Liver (tissue), 3 donors: ENCODE measurements at regions not wholly inside any gene's neighbourhood (a gene's known extent, or its start where the extent isn't known, plus 50 kb on each side); places are given as distances from the start of the nearest gene placed in this dataset.

Source experiments
- ATF3 ChIP-seq: IDR thresholded peaks from 2 replicates; pipeline ENCODE4 v1.6.1; 2016; ENCODE audit warnings: antibody characterized with exemption
- CTCF ChIP-seq: fragments of 150-350 bp; IDR thresholded peaks from 2 replicates; pipeline ENCODE4 v1.5.1; 2017; ENCODE audit warnings: improper control_type of control experiment, low read depth, low read length; ENCODE audit not compliant: missing input control
- FOXA1 ChIP-seq: IDR thresholded peaks from 2 replicates; pipeline ENCODE4 v1.6.1; 2016; ENCODE audit warnings: antibody characterized with exemption
- MAX ChIP-seq: IDR thresholded peaks from 2 replicates; pipeline ENCODE4 v1.6.1; 2016; ENCODE audit warnings: antibody characterized with exemption
- RAD21 ChIP-seq, 2 donors: IDR thresholded peaks; 2 replicates each; pipeline ENCODE4 v1.6.1; 2016; ENCODE audit warnings: antibody characterized with exemption in 2 of 2, mild to moderate bottlenecking in 2 of 2
- REST ChIP-seq: IDR thresholded peaks from 2 replicates; pipeline ENCODE4 v1.6.1; 2016; ENCODE audit warnings: antibody characterized with exemption, mild to moderate bottlenecking
- RXRA ChIP-seq, 2 donors: IDR thresholded peaks; 2 replicates each; pipeline ENCODE4 v1.6.1; 2017 to 2018; ENCODE audit warnings: antibody characterized with exemption in 2 of 2, mild to moderate bottlenecking in 1 of 2
- TAF1 ChIP-seq: conservative IDR thresholded peaks from 2 replicates; pipeline ENCODE4 v1.6.1; 2016; ENCODE audit warnings: antibody characterized with exemption, mild to moderate bottlenecking
- YY1 ChIP-seq: IDR thresholded peaks from 2 replicates; pipeline ENCODE4 v1.6.1; 2016; ENCODE audit warnings: antibody characterized with exemption, mild to moderate bottlenecking
- donor health status: healthy.
- donor health status: healthy.

GRCh38 chr15:89035150-89035549 is 53.1 kb upstream of the ABHD2 start:
- TF ChIP-seq MAX (no peak), CTCF (no peak), RXRA (IDR thresholded peaks at IDR 0.05) (no peak), ATF3 (no peak), YY1 (no peak), RAD21 (IDR thresholded peaks at IDR 0.05) (no peak), REST (no peak), TAF1 (no peak), FOXA1 (no peak)
